Lower leg skin (tissue), 3 donors: ENCODE measurements at regions not wholly inside any gene's neighbourhood (a gene's known extent, or its start where the extent isn't known, plus 50 kb on each side); places are given as distances from the start of the nearest gene placed in this dataset.

ENCODE experiments used
- POLR2A ChIP-seq, 2 donors: fragments of 450-650 bp; IDR thresholded peaks; one replicate each; pipeline ENCODE4 v1.6.1; 2016 to 2017; ENCODE audit warnings: antibody characterized with exemption in 2 of 2, mild to moderate bottlenecking in 1 of 2, moderate library complexity in 1 of 2
- TF ChIP-seq, protein P1 (sequence below), 3 donors: fragments of 450-650 bp; IDR thresholded peaks; one replicate each; pipeline ENCODE4 v1.5.1; 2016; ENCODE audit warnings: antibody characterized with exemption in 3 of 3, mild to moderate bottlenecking in 3 of 3, moderate library complexity in 2 of 3

DNA sequence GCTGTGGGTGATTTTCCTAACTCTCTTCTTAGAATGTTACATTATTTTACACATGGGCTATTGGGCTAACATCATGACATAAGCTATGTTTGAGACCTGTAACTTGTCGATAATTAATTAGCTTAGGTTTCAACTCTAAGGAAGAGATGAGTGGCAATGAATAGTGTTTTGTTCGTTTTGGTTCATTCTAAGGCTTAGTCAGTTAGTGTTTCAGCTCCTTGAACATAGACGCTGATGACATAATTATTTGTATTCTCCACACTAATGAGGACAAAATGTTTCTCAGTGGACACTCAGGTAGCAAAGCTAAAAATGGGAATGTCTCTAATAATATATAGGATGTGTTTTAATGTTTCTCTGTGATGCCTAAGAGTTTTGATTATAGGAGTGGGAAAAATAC, 401.9 kb downstream of the GATA3 start:
- TF ChIP-seq POLR2A (IDR thresholded peaks at IDR 0.05), result no peak
- TF ChIP-seq, protein P1, sequence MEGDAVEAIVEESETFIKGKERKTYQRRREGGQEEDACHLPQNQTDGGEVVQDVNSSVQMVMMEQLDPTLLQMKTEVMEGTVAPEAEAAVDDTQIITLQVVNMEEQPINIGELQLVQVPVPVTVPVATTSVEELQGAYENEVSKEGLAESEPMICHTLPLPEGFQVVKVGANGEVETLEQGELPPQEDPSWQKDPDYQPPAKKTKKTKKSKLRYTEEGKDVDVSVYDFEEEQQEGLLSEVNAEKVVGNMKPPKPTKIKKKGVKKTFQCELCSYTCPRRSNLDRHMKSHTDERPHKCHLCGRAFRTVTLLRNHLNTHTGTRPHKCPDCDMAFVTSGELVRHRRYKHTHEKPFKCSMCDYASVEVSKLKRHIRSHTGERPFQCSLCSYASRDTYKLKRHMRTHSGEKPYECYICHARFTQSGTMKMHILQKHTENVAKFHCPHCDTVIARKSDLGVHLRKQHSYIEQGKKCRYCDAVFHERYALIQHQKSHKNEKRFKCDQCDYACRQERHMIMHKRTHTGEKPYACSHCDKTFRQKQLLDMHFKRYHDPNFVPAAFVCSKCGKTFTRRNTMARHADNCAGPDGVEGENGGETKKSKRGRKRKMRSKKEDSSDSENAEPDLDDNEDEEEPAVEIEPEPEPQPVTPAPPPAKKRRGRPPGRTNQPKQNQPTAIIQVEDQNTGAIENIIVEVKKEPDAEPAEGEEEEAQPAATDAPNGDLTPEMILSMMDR (IDR thresholded peaks at IDR 0.05), result no peak
